Tibial nerve (tissue), 4 donors: ENCODE measurements at regions not wholly inside any gene's neighbourhood (a gene's known extent, or its start where the extent isn't known, plus 50 kb on each side); places are given as distances from the start of the nearest gene placed in this dataset.

ENCODE experiments used
- EP300 ChIP-seq, 2 donors: sonication (generic); formaldehyde crosslinking; IDR thresholded peaks; one replicate each; pipeline ENCODE4 v1.6.1; 2017; ENCODE audit warnings: antibody characterized with exemption in 2 of 2, mild to moderate bottlenecking in 1 of 2
- POLR2A ChIP-seq, 2 donors: fragments of 450-650 bp; IDR thresholded peaks; one replicate each; pipeline ENCODE4 v1.6.1; 2017; ENCODE audit warnings: antibody characterized with exemption in 2 of 2, mild to moderate bottlenecking in 2 of 2, moderate library complexity in 2 of 2
- TF ChIP-seq, protein P1 (sequence below), 5 experiments: fragments of 200-600 bp in 3 of 5; fragments of 450-650 bp in 2 of 5; sonication (generic) in 3 of 5; IDR thresholded peaks; one replicate each; pipeline ENCODE4 v1.5.1; 2016 to 2019; ENCODE audit warnings: antibody characterized with exemption in 5 of 5, mild to moderate bottlenecking in 3 of 5, moderate library complexity in 2 of 5

DNA sequence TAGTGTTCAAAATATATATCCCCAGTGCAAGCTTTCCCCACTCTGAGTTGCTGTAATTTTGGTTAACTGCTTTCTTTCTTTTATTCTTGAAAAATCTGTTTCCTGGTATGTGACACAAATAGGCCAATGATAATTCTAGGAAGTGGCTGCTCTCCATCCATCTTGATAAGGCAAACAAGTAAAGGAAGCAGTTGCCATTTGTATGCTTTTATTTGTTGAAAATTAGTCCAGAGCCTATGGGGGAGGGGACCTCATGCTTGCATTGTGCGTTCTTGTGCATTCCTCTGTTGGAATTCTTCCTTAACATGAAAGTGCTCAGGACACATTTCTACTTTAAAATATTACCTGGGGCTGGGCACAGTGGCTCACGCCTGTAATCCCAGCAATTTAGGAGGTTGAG lies 111.2 kb upstream of the FSHR start:
- TF ChIP-seq POLR2A (IDR thresholded peaks at IDR 0.05): no peak
- TF ChIP-seq, protein P1, sequence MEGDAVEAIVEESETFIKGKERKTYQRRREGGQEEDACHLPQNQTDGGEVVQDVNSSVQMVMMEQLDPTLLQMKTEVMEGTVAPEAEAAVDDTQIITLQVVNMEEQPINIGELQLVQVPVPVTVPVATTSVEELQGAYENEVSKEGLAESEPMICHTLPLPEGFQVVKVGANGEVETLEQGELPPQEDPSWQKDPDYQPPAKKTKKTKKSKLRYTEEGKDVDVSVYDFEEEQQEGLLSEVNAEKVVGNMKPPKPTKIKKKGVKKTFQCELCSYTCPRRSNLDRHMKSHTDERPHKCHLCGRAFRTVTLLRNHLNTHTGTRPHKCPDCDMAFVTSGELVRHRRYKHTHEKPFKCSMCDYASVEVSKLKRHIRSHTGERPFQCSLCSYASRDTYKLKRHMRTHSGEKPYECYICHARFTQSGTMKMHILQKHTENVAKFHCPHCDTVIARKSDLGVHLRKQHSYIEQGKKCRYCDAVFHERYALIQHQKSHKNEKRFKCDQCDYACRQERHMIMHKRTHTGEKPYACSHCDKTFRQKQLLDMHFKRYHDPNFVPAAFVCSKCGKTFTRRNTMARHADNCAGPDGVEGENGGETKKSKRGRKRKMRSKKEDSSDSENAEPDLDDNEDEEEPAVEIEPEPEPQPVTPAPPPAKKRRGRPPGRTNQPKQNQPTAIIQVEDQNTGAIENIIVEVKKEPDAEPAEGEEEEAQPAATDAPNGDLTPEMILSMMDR (IDR thresholded peaks at IDR 0.05): no peak
- TF ChIP-seq EP300 (IDR thresholded peaks at IDR 0.05): no peak
